ENCODE measurements at regions not wholly inside any gene's neighbourhood (a gene's known extent, or its start where the extent isn't known, plus 50 kb on each side); places are given as distances from the start of the nearest gene placed in this dataset.
"Not testable (repeated sequence)": the region's sequence is repeated elsewhere in the genome, so short reads cannot be mapped to it uniquely, and the experiment has no call there.

DNA sequence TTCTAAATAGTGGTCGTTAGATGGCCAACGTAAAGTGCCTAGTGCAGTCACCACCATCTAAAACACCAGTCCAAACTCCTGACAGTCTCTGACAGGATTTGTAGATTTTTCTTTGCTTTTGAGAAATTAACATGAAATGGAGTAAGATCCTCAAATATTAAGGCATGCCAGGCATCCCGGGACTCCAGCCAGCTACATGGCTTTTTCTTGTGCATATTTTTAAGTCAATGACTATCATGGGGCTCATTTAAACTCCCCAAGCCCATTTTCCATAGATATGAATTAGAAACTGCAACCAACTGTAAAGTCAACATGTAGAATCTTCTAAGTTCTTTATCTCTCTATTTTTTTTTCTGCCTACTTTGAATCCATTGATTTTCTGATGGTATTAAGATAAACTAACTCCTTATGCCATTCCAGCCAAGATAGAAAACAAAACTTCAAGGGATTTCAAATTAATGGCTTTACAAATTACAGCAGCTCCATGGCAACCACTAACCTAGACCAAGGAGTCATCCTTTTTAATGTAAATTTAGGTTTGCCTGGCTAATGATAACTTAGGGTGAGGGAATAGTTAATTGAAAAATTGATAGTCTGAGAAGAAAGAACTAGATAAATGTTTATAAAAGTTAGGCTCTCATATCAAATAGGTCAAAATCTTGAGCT is 764.1 kb upstream of the NXPH2 start:
- CTCF ChIA-PET = no interaction called here
- no peak overlapping the region for H3K4me3 Mint-ChIP-seq (ENCODE audit: unreplicated experiment)
- Histone ChIP-seq H3K36me3 (ENCODE audit: control insufficient read depth, insufficient read depth, low read length) (no peaks in the 10 kb centered on the region), H3K9me3 (no peaks in the 10 kb centered on the region), H3K4me3 (ENCODE audit: low read depth, low read length) (no peak overlapping the region), H3K27me3 (replicated peaks; ENCODE audit: control insufficient read depth, insufficient read depth, low read length) (no peaks in the 10 kb centered on the region), H3K4me1 (no peaks in the 10 kb centered on the region)
- no peaks in the 10 kb centered on the region for H3K9me3 Mint-ChIP-seq (ENCODE audit: unreplicated experiment)
- H3K27ac Mint-ChIP-seq (ENCODE audit: unreplicated experiment) = no peak overlapping the region
- POLR2A ChIA-PET = no interaction called here
- H3K4me1 Mint-ChIP-seq (ENCODE audit: low read depth, unreplicated experiment) = no peaks in the 10 kb centered on the region
- intact Hi-C loops (cut with micrococcal nuclease; ENCODE audit: unreplicated experiment) = no loop called here
- no peaks in the 10 kb centered on the region for H3K27me3 Mint-ChIP-seq (ENCODE audit: insufficient read depth, unreplicated experiment)
- BruUV-seq (replicated peaks) = no TSS peak
- TF ChIP-seq, protein P1, sequence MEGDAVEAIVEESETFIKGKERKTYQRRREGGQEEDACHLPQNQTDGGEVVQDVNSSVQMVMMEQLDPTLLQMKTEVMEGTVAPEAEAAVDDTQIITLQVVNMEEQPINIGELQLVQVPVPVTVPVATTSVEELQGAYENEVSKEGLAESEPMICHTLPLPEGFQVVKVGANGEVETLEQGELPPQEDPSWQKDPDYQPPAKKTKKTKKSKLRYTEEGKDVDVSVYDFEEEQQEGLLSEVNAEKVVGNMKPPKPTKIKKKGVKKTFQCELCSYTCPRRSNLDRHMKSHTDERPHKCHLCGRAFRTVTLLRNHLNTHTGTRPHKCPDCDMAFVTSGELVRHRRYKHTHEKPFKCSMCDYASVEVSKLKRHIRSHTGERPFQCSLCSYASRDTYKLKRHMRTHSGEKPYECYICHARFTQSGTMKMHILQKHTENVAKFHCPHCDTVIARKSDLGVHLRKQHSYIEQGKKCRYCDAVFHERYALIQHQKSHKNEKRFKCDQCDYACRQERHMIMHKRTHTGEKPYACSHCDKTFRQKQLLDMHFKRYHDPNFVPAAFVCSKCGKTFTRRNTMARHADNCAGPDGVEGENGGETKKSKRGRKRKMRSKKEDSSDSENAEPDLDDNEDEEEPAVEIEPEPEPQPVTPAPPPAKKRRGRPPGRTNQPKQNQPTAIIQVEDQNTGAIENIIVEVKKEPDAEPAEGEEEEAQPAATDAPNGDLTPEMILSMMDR (IDR thresholded peaks at IDR 0.05; ENCODE audit: insufficient read depth in 1 of 2, low read depth in 1 of 2, low read length in 1 of 2, severe bottlenecking in 1 of 2, unreplicated experiment in 1 of 2) = no peak
- H3K36me3 Mint-ChIP-seq (ENCODE audit: insufficient read depth, unreplicated experiment) = no peaks in the 10 kb centered on the region
- no peak for DNase-seq

GRCh38 chr2:139538332-139539020 is 758.3 kb upstream of the NXPH2 start:
- BruUV-seq (replicated peaks); POLR2A ChIA-PET; H3K4me1 Mint-ChIP-seq (ENCODE audit: low read depth, unreplicated experiment); H3K27ac Mint-ChIP-seq (ENCODE audit: unreplicated experiment); CTCF ChIA-PET; H3K9me3 Mint-ChIP-seq (ENCODE audit: unreplicated experiment); H3K36me3 ChIP-seq (ENCODE audit: control insufficient read depth, insufficient read depth, low read length); H3K27me3 ChIP-seq (replicated peaks; ENCODE audit: control insufficient read depth, insufficient read depth, low read length); H3K27me3 Mint-ChIP-seq (ENCODE audit: insufficient read depth, unreplicated experiment); DNase-seq; H3K4me1 ChIP-seq; intact Hi-C loops (cut with micrococcal nuclease; ENCODE audit: unreplicated experiment); H3K4me3 ChIP-seq (ENCODE audit: low read depth, low read length); H3K9me3 ChIP-seq; H3K36me3 Mint-ChIP-seq (ENCODE audit: insufficient read depth, unreplicated experiment): not testable (repeated sequence)
- peak overlapping the region; percentile 40 for H3K4me3 Mint-ChIP-seq (ENCODE audit: unreplicated experiment)

- H3K27me3 Mint-ChIP-seq (ENCODE audit: insufficient read depth, unreplicated experiment) = peaks cover 3% of the 10 kb centered on the region
- POLR2A ChIA-PET = no interaction called here
- DNase-seq = no peak
These were observed 748.9 kb upstream of the NXPH2 start for GRCh38 chr2:139529080-139529479.

More at GRCh38 chr2:139529080-139529479, 748.9 kb upstream of the NXPH2 start:
- no TSS peak for BruUV-seq (replicated peaks)
- TF ChIP-seq, protein P1 (IDR thresholded peaks at IDR 0.05; ENCODE audit: insufficient read depth in 1 of 2, low read depth in 1 of 2, low read length in 1 of 2, severe bottlenecking in 1 of 2, unreplicated experiment in 1 of 2) = no peak
- intact Hi-C loops (cut with micrococcal nuclease; ENCODE audit: unreplicated experiment) = no loop called here
- CTCF ChIA-PET = no interaction called here
- no peak overlapping the region for H3K4me3 Mint-ChIP-seq (ENCODE audit: unreplicated experiment)
- no peaks in the 10 kb centered on the region for H3K27me3 ChIP-seq (replicated peaks; ENCODE audit: control insufficient read depth, insufficient read depth, low read length)
- no peaks in the 10 kb centered on the region for H3K9me3 Mint-ChIP-seq (ENCODE audit: unreplicated experiment)
- H3K36me3 ChIP-seq (ENCODE audit: control insufficient read depth, insufficient read depth, low read length) = no peaks in the 10 kb centered on the region
- no peak overlapping the region for H3K4me3 ChIP-seq (ENCODE audit: low read depth, low read length)
- H3K36me3 Mint-ChIP-seq (ENCODE audit: insufficient read depth, unreplicated experiment) = no peaks in the 10 kb centered on the region
- H3K27ac Mint-ChIP-seq (ENCODE audit: unreplicated experiment) = no peak overlapping the region
- H3K4me1 Mint-ChIP-seq (ENCODE audit: low read depth, unreplicated experiment) = no peaks in the 10 kb centered on the region
- no peaks in the 10 kb centered on the region for H3K9me3 ChIP-seq
- H3K4me1 ChIP-seq = no peaks in the 10 kb centered on the region

Measured in Caco-2 (cell line).